ENCODE measurements at regions not wholly inside any gene's neighbourhood (a gene's known extent, or its start where the extent isn't known, plus 50 kb on each side); places are given as distances from the start of the nearest gene placed in this dataset.

GRCh38 chr2:234804704-234805103 lies 147.1 kb upstream of the SH3BP4 start:
- Histone ChIP-seq H3K27ac (ENCODE audit: low read length) (no peak overlapping the region), H3K4me1 (ENCODE audit: insufficient read depth, low read length) (no peaks in the 10 kb centered on the region), H3K9me3 (ENCODE audit: insufficient read depth, low read length, severe bottlenecking) (no peaks in the 10 kb centered on the region), H3K27me3 (ENCODE audit: insufficient read depth, low read length, poor library complexity) (peaks cover 14% of the 10 kb centered on the region), H3K79me2 (ENCODE audit: insufficient read depth, low read length) (no peaks in the 10 kb centered on the region), H2AFZ (ENCODE audit: low read depth, low read length) (no peak overlapping the region), H3K36me3 (ENCODE audit: insufficient read depth, low read length) (no peaks in the 10 kb centered on the region), H3K9ac (ENCODE audit: low read depth, low read length) (no peak overlapping the region), H3K4me2 (ENCODE audit: insufficient read depth, low read length) (no peak overlapping the region), H3K4me3 (ENCODE audit: low read depth in 1 of 2, low read length in 2 of 2) (no peak overlapping the region), H4K20me1 (ENCODE audit: insufficient read depth, low read length) (no peaks in the 10 kb centered on the region)
- DNase-seq (no peak), ATAC-seq (ENCODE audit: insufficient read depth, low read depth) (no peak)
- TF ChIP-seq EZH2 (IDR thresholded peaks at IDR 0.05; ENCODE audit: borderline replicate concordance, low read depth, low read length, severe bottlenecking) (no peak), CTCF (IDR thresholded peaks at IDR 0.05; ENCODE audit: borderline replicate concordance, extremely low read depth, low read length, poor library complexity, severe bottlenecking) (no peak)

- Histone ChIP-seq H3K27ac (ENCODE audit: low read length) (no peak overlapping the region), H3K9ac (ENCODE audit: low read depth, low read length) (no peak overlapping the region), H3K79me2 (ENCODE audit: insufficient read depth, low read length) (no peaks in the 10 kb centered on the region), H3K4me3 (ENCODE audit: low read depth in 1 of 2, low read length in 2 of 2) (no peak overlapping the region), H4K20me1 (ENCODE audit: insufficient read depth, low read length) (no peaks in the 10 kb centered on the region), H3K4me1 (ENCODE audit: insufficient read depth, low read length) (no peaks in the 10 kb centered on the region), H3K4me2 (ENCODE audit: insufficient read depth, low read length) (no peak overlapping the region), H3K9me3 (ENCODE audit: insufficient read depth, low read length, severe bottlenecking) (no peaks in the 10 kb centered on the region), H3K36me3 (ENCODE audit: insufficient read depth, low read length) (no peaks in the 10 kb centered on the region), H3K27me3 (ENCODE audit: insufficient read depth, low read length, poor library complexity) (peaks cover 14% of the 10 kb centered on the region), H2AFZ (ENCODE audit: low read depth, low read length) (no peak overlapping the region)
- DNase-seq = no peak
- no peak for ATAC-seq (ENCODE audit: insufficient read depth, low read depth)
- TF ChIP-seq EZH2 (IDR thresholded peaks at IDR 0.05; ENCODE audit: borderline replicate concordance, low read depth, low read length, severe bottlenecking) (no peak), CTCF (IDR thresholded peaks at IDR 0.05; ENCODE audit: borderline replicate concordance, extremely low read depth, low read length, poor library complexity, severe bottlenecking) (no peak)
Measured at GRCh38 chr2:234802845-234803171, 149.0 kb upstream of the SH3BP4 start.

GRCh38 chr2:234802071-234802844 lies 149.6 kb upstream of the SH3BP4 start:
- no peaks in the 10 kb centered on the region for H4K20me1 ChIP-seq (ENCODE audit: insufficient read depth, low read length)
- H3K36me3 ChIP-seq (ENCODE audit: insufficient read depth, low read length) = no peaks in the 10 kb centered on the region
- H3K4me1 ChIP-seq (ENCODE audit: insufficient read depth, low read length) = no peaks in the 10 kb centered on the region
- no peak overlapping the region for H3K9ac ChIP-seq (ENCODE audit: low read depth, low read length)
- H2AFZ ChIP-seq (ENCODE audit: low read depth, low read length) = no peak overlapping the region
- H3K79me2 ChIP-seq (ENCODE audit: insufficient read depth, low read length) = no peaks in the 10 kb centered on the region
- H3K27me3 ChIP-seq (ENCODE audit: insufficient read depth, low read length, poor library complexity) = peaks cover 14% of the 10 kb centered on the region
- H3K4me3 ChIP-seq (ENCODE audit: low read depth in 1 of 2, low read length in 2 of 2) = no peak overlapping the region
- no peak for TF ChIP-seq CTCF (IDR thresholded peaks at IDR 0.05; ENCODE audit: borderline replicate concordance, extremely low read depth, low read length, poor library complexity, severe bottlenecking)
- TF ChIP-seq EZH2 (IDR thresholded peaks at IDR 0.05; ENCODE audit: borderline replicate concordance, low read depth, low read length, severe bottlenecking) = no peak
- ATAC-seq (ENCODE audit: insufficient read depth, low read depth) (no peak), DNase-seq (no peak)
- no peak overlapping the region for H3K4me2 ChIP-seq (ENCODE audit: insufficient read depth, low read length)
- H3K9me3 ChIP-seq (ENCODE audit: insufficient read depth, low read length, severe bottlenecking) = no peaks in the 10 kb centered on the region
- no peak overlapping the region for H3K27ac ChIP-seq (ENCODE audit: low read length)

Data from DND-41 (cell line).